ENCODE measurements at regions not wholly inside any gene's neighbourhood (a gene's known extent, or its start where the extent isn't known, plus 50 kb on each side); places are given as distances from the start of the nearest gene placed in this dataset.
"Not testable (repeated sequence)": the region's sequence is repeated elsewhere in the genome, so short reads cannot be mapped to it uniquely, and the experiment has no call there.

DNA sequence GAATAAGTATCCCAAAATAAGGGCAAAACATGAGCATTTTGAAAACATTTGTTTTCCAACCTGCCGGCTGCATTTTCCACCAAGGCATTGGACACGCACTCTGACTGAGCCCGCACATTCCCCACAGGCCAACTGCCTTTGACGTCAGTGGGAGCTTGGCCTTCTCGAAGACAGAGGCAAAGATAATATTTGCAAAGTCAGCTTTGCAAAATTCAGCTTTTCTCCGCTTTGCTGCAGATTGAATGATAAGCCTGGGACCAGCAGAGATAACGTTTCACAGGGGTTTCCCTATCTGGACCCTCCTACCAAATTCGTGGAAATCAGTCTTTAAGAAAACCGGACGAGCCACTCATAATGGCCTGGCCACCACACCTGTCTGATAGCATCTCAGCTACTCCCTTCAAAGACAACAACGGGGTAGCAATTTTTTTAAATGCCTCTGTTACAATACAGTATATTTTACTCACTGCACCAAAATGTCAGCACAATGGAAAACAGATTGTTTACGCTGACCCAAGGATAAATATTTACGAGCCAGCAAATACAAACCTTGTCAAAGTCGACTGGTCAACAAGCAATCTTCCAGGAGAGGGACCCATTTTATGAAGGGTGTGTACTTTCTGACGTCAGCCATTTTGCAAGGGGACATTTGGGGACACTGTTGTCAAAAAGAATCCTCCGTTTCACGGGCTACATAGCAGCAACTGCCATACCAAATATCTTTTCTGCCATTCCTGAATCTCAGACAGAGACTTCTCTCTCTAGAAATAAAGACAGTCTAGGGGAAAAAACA lies 100.5 kb downstream of the TFAP2A start:
- no peak overlapping the region for H3K4me3 ChIP-seq
- TF ChIP-seq, protein P1, sequence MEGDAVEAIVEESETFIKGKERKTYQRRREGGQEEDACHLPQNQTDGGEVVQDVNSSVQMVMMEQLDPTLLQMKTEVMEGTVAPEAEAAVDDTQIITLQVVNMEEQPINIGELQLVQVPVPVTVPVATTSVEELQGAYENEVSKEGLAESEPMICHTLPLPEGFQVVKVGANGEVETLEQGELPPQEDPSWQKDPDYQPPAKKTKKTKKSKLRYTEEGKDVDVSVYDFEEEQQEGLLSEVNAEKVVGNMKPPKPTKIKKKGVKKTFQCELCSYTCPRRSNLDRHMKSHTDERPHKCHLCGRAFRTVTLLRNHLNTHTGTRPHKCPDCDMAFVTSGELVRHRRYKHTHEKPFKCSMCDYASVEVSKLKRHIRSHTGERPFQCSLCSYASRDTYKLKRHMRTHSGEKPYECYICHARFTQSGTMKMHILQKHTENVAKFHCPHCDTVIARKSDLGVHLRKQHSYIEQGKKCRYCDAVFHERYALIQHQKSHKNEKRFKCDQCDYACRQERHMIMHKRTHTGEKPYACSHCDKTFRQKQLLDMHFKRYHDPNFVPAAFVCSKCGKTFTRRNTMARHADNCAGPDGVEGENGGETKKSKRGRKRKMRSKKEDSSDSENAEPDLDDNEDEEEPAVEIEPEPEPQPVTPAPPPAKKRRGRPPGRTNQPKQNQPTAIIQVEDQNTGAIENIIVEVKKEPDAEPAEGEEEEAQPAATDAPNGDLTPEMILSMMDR (IDR thresholded peaks at IDR 0.05): no peak
- H3K36me3 ChIP-seq: no peaks in the 10 kb centered on the region
- H3K9me3 ChIP-seq: no peaks in the 10 kb centered on the region
- H3K4me1 ChIP-seq: no peaks in the 10 kb centered on the region
- H3K27me3 ChIP-seq: no peaks in the 10 kb centered on the region
- intact Hi-C loops (cut with DNase I): no loop called here
- no peak for DNase-seq (ENCODE audit: low spot score in 2 of 2)
- H3K27ac ChIP-seq: no peak overlapping the region

DNA sequence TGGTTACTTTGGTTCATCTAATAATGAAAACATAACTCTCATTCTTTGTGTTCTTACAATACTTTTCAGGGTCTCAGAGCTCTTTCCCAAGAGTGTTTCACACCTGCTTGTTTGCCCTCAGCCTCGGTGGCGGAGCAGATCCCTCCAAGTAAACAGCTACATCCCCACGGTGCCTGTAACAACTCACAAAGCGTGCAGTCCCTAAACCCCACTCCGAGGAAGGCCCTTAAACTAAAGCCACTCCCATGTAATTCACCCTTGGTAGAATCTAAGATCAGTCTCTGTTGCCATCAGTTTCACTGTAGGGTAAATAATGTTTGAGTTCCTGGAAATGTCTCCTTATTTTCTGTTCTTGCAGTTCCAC lies 101.1 kb downstream of the TFAP2A start:
- intact Hi-C loops (cut with DNase I): no loop called here
- TF ChIP-seq, protein P1 (IDR thresholded peaks at IDR 0.05): no peak

DNA sequence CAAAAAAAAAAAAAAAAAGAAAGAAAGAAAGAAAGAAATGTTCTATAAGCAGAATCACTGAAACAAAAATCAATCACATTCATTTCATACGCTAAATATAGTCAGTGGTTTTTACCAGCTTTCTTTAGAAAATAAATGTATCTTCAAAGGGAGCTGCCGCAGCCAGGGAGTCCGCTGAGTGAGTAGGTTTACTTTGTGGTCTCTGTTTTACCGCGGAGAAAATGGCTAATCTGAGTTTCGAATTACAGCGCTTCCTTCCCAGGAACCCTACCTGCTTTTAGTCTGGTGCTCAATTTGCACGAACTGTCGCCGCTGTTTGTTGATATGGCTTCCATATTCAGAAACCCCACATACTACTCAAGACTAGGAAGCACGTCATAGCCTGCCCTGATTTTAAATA lies 102.4 kb downstream of the TFAP2A start:
- TF ChIP-seq, protein P1 (IDR thresholded peaks at IDR 0.05): no peak
- H3K4me3 ChIP-seq: no peak overlapping the region
- no peak for DNase-seq (ENCODE audit: low spot score in 2 of 2)
- no peaks in the 10 kb centered on the region for H3K9me3 ChIP-seq
- H3K27me3 ChIP-seq: no peaks in the 10 kb centered on the region
- no peak overlapping the region for H3K27ac ChIP-seq
- intact Hi-C loops (cut with DNase I): no loop called here
- H3K4me1 ChIP-seq: no peaks in the 10 kb centered on the region
- H3K36me3 ChIP-seq: no peaks in the 10 kb centered on the region

More for the DNA sequence above, 101.1 kb downstream of the TFAP2A start:
- no peak overlapping the region for H3K4me3 ChIP-seq
- H3K4me1 ChIP-seq: no peaks in the 10 kb centered on the region
- no peak overlapping the region for H3K27ac ChIP-seq
- H3K36me3 ChIP-seq: no peaks in the 10 kb centered on the region
- H3K9me3 ChIP-seq: no peaks in the 10 kb centered on the region
- DNase-seq (ENCODE audit: low spot score in 2 of 2): no peak
- H3K27me3 ChIP-seq: no peaks in the 10 kb centered on the region

DNA sequence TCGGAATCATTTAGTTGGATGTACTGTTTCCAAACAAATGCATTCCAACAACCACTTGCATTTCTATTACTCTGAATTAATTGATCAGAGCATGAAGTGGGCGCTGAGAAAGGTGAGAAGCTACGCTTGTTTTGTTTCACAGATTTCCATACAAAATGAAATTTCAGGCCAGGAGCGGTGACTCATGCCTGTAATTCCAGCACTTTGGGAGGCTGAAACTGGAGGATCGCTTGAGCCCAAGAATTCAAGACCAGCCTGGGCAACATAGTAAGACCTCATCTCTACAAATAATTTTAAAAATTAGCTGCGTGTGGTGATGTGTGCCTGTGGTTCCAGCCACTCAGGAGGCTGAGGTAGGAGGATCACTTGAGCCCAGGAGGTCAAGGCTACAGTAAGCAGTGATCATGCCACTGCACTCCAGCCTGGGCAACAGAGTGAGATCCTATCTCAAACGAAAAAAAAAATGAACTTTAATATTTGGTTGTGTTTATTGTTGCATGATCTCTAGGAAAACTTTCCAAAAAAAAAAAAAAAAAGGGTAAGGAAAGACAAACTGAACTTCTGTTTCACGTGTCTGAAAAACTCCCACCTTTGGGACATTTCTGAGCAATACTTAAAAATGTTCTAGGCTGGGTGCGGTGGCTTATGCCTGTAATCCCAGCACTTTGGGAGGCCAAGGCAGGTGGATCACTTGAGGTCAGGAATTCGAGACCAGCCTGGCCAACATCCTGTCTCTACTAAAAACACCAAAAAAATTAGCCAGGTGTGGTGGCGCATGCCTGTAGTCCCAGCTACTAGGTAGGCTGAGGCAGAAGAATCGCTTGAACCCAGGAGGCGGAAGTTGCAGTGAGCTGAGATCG lies 103.1 kb downstream of the TFAP2A start:
- H3K36me3 ChIP-seq; DNase-seq (ENCODE audit: low spot score in 2 of 2); H3K27me3 ChIP-seq; H3K9me3 ChIP-seq; intact Hi-C loops (cut with DNase I); H3K27ac ChIP-seq; H3K4me3 ChIP-seq; H3K4me1 ChIP-seq: not testable (repeated sequence)

DNA sequence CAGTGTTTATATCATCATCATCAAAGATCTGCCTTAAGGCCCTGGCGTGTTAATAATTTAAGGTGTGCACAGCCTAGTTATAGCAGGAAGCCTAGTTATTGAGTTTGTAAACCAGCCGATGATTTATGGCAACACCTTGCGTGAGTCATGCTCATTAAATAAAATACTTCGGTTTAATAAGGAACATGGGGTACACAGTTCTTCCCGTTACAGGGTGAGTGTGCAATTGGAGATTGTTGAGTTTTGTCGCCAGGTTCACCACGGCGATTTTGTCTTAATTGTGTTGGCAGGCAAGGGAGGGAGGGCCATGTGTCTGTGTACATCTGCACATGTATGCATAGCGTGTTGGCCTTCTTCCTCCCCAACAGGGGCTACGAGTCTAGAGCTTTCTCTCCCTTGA lies 104.0 kb downstream of the TFAP2A start:
- H3K4me3 ChIP-seq: no peak overlapping the region
- no peaks in the 10 kb centered on the region for H3K4me1 ChIP-seq
- intact Hi-C loops (cut with DNase I): no loop called here
- no peaks in the 10 kb centered on the region for H3K9me3 ChIP-seq
- no peaks in the 10 kb centered on the region for H3K27me3 ChIP-seq
- no peak for DNase-seq (ENCODE audit: low spot score in 2 of 2)
- no peak overlapping the region for H3K27ac ChIP-seq
- TF ChIP-seq, protein P1 (IDR thresholded peaks at IDR 0.05): no peak
- H3K36me3 ChIP-seq: no peaks in the 10 kb centered on the region

DNA sequence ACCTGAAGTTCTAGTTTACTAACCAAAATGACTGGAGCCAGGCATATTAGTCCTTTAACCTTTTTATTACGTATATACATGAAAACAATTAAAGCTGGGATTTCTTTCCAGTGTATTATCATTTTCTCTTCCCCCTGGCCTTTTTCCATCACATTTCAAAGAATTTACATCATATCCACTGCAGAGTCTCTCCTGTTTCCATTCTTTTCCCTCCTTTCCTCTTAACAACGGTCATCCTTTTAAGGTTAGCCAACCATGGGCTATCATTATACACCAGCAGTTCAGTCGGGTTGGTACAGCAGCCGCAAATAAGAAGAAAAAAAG lies 104.6 kb downstream of the TFAP2A start:
- TF ChIP-seq, protein P1 (IDR thresholded peaks at IDR 0.05): no peak
- Histone ChIP-seq H3K4me1 (no peaks in the 10 kb centered on the region), H3K27ac (no peak overlapping the region), H3K9me3 (no peaks in the 10 kb centered on the region), H3K27me3 (no peaks in the 10 kb centered on the region), H3K4me3 (no peak overlapping the region), H3K36me3 (no peaks in the 10 kb centered on the region)
- intact Hi-C loops (cut with DNase I): no loop called here
- DNase-seq (ENCODE audit: low spot score in 2 of 2): no peak

All from ascending aorta (tissue), 2 donors.